GM23338 (cell line): ENCODE measurements at regions not wholly inside any gene's neighbourhood (a gene's known extent, or its start where the extent isn't known, plus 50 kb on each side); places are given as distances from the start of the nearest gene placed in this dataset.

Experiments
- ATAC-seq: fragments of 200-7000 bp; cut with Tn5 transposase; 3 replicates; pipeline ENCODE4 v1.9.1; 2020
- DNase-seq: peaks from one replicate; pipeline ENCODE4 v3.0.0-alpha.2; 2015; ENCODE audit warnings: low spot score
- H2AFZ ChIP-seq: fragments of 200-600 bp; sonication (generic); 2 replicates; pipeline ENCODE4 v1.8.0; 2016; ENCODE audit warnings: antibody characterized with exemption, mild to moderate bottlenecking, moderate library complexity
- H3F3A ChIP-seq: fragments of 200-600 bp; sonication (generic); replicated peaks from 2 replicates; pipeline ENCODE4 v1.8.0; 2017; ENCODE audit warnings: antibody characterized with exemption, mixed run types, low read depth
- H3K27ac ChIP-seq: fragments of 200-600 bp; sonication (generic); 2 replicates; pipeline ENCODE4 v1.6.1; 2016; ENCODE audit warnings: low read depth
- H3K27me3 ChIP-seq: fragments of 200-600 bp; sonication (generic); 2 replicates; pipeline ENCODE4 v1.8.0; 2016; ENCODE audit warnings: mild to moderate bottlenecking, mixed run types, moderate library complexity; ENCODE audit not compliant: insufficient read depth
- H3K36me3 ChIP-seq: fragments of 200-600 bp; sonication (generic); 2 replicates; pipeline ENCODE4 v1.8.0; 2016; ENCODE audit warnings: mild to moderate bottlenecking; ENCODE audit not compliant: insufficient read depth
- H3K4me1 ChIP-seq: fragments of 200-600 bp; sonication (generic); 2 replicates; pipeline ENCODE4 v1.8.0; 2016; ENCODE audit warnings: mild to moderate bottlenecking, moderate library complexity; ENCODE audit not compliant: insufficient read depth
- H3K4me2 ChIP-seq: fragments of 200-600 bp; sonication (generic); 2 replicates; pipeline ENCODE4 v1.7.1; 2017; ENCODE audit warnings: mixed run types
- H3K4me3 ChIP-seq: fragments of 200-600 bp; sonication (generic); 2 replicates; pipeline ENCODE4 v1.6.1; 2016; ENCODE audit warnings: mixed run types
- H3K79me2 ChIP-seq: fragments of 200-600 bp; sonication (generic); replicated peaks from 2 replicates; pipeline ENCODE4 v1.8.0; 2017; ENCODE audit warnings: mild to moderate bottlenecking; ENCODE audit not compliant: insufficient read depth
- H3K9me2 ChIP-seq: fragments of 200-600 bp; sonication (generic); 2 replicates; pipeline ENCODE4 v1.8.0; 2017; ENCODE audit not compliant: insufficient read depth
- H4K20me1 ChIP-seq: fragments of 200-600 bp; sonication (generic); replicated peaks from 2 replicates; pipeline ENCODE4 v1.8.0; 2017; ENCODE audit warnings: mild to moderate bottlenecking; ENCODE audit not compliant: insufficient read depth
- H3K27ac Mint-ChIP-seq: 2 replicates; pipeline ENCODE4 v1.8.0; 2020; ENCODE audit warnings: inconsistent platforms, mild to moderate bottlenecking, moderate library complexity, mixed read lengths
- H3K27me3 Mint-ChIP-seq: 3 replicates; pipeline ENCODE4 v1.8.0; 2022; ENCODE audit warnings: low read depth, mild to moderate bottlenecking, moderate library complexity, mixed read lengths, inconsistent platforms; ENCODE audit not compliant: insufficient read depth, poor library complexity
- H3K36me3 Mint-ChIP-seq: 3 replicates; pipeline ENCODE4 v1.8.0; 2021; ENCODE audit warnings: low read depth, mild to moderate bottlenecking, inconsistent platforms, moderate library complexity, mixed read lengths
- H3K4me1 Mint-ChIP-seq: 3 replicates; pipeline ENCODE4 v1.8.0; 2020; ENCODE audit warnings: mild to moderate bottlenecking, inconsistent platforms, mixed read lengths
- H3K4me3 Mint-ChIP-seq: 3 replicates; pipeline ENCODE4 v1.8.0; 2021; ENCODE audit warnings: moderate library complexity, mild to moderate bottlenecking, inconsistent platforms, mixed read lengths
- H3K9me3 Mint-ChIP-seq: 3 replicates; pipeline ENCODE4 v1.8.0; 2020; ENCODE audit warnings: moderate library complexity, mild to moderate bottlenecking, inconsistent platforms, mixed read lengths
- CREB1 ChIP-seq: fragments of 250-450 bp; sonication (Bioruptor Pico); IDR thresholded peaks from 2 replicates; pipeline ENCODE4 v1.5.0; 2020; ENCODE audit warnings: low read depth, mild to moderate bottlenecking, moderate library complexity
- ETS1 ChIP-seq: IDR thresholded peaks from 2 replicates; pipeline ENCODE4 v1.6.1; 2016; ENCODE audit warnings: antibody characterized with exemption
- EZH2 ChIP-seq: fragments of 200-600 bp; sonication (generic); IDR thresholded peaks from one replicate; pipeline ENCODE4 v1.8.0; 2017; ENCODE audit warnings: antibody characterized with exemption, mild to moderate bottlenecking, low read depth; ENCODE audit not compliant: unreplicated experiment
- EZH2phosphoT487 ChIP-seq: fragments of 200-600 bp; sonication (generic); IDR thresholded peaks from one replicate; pipeline ENCODE4 v1.8.1; 2018; ENCODE audit warnings: antibody characterized with exemption; ENCODE audit not compliant: unreplicated experiment
- JUNB ChIP-seq: IDR thresholded peaks from one replicate; pipeline ENCODE4 v1.6.1; 2016; ENCODE audit warnings: antibody characterized with exemption; ENCODE audit not compliant: unreplicated experiment
- NANOG ChIP-seq: IDR thresholded peaks from 2 replicates; pipeline ENCODE4 v1.6.1; 2016; ENCODE audit warnings: antibody characterized with exemption, borderline replicate concordance
- POLR2AphosphoS5 ChIP-seq: IDR thresholded peaks from 2 replicates; pipeline ENCODE4 v1.6.1; 2016; ENCODE audit warnings: antibody characterized with exemption, low read depth
- STAT1 ChIP-seq: IDR thresholded peaks from one replicate; pipeline ENCODE4 v1.6.1; 2016; ENCODE audit warnings: antibody characterized with exemption; ENCODE audit not compliant: unreplicated experiment
- ZNF114 ChIP-seq: fragments of 250-450 bp; sonication (Bioruptor Pico); IDR thresholded peaks from 2 replicates; pipeline ENCODE4 v1.5.0; 2020; ENCODE audit warnings: mild to moderate bottlenecking, moderate library complexity
- ZNF331 ChIP-seq: fragments of 250-450 bp; sonication (Bioruptor Pico); IDR thresholded peaks from 2 replicates; pipeline ENCODE4 v1.5.0; 2020; ENCODE audit warnings: low read depth, mild to moderate bottlenecking, moderate library complexity
- TF ChIP-seq, protein P1 (sequence below): fragments of 250-450 bp; sonication (Bioruptor Pico); IDR thresholded peaks from 2 replicates; pipeline ENCODE4 v1.5.0; 2020; ENCODE audit warnings: mild to moderate bottlenecking, moderate library complexity
- TF ChIP-seq, protein P2 (sequence below): IDR thresholded peaks from one replicate; pipeline ENCODE4 v1.6.1; 2018; ENCODE audit warnings: antibody characterized with exemption; ENCODE audit not compliant: unreplicated experiment
- TF ChIP-seq, protein P3 (sequence below), 2 experiments: fragments of 200-600 bp in 1 of 2; sonication (generic) in 1 of 2; conservative IDR thresholded peaks; 2 replicates each; pipeline versions ENCODE4 v1.5.1 to v1.6.1; 2016 to 2017; ENCODE audit warnings: antibody characterized with exemption in 2 of 2, low read depth in 2 of 2, mild to moderate bottlenecking in 2 of 2, moderate library complexity in 1 of 2

DNA sequence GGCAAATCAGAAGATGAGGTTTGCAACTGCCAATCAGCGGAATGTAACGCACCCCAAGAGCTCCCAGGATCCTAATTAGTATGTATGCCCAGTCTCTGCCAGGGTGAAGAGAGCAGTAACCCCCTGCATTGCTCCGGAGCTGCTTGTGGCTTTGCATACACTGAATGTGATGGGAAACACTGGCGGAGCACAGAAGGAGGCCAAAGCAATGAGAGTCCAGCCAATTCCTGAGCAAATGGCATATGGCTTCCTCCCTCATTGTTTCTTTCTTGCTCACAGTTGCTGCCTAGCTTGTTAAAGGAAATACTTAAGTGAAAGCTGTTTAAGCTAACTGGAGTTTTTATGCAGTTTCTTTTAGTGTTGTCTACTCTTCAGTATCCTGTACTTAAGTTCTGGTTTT is 343.5 kb upstream of the NT5C1B start:
- Histone ChIP-seq H3K36me3 (no peaks in the 10 kb centered on the region), H3K4me3 (no peak overlapping the region), H3K4me1 (no peaks in the 10 kb centered on the region), H3K9me2 (no peaks in the 10 kb centered on the region; the same call in 1 of the 2 replicates), H4K20me1 (no peaks in the 10 kb centered on the region), H2AFZ (no peak overlapping the region), H3K4me2 (no peak overlapping the region), H3K27ac (no peak overlapping the region), H3F3A (no peaks in the 10 kb centered on the region), H3K79me2 (no peaks in the 10 kb centered on the region), H3K27me3 (no peaks in the 10 kb centered on the region)
- DNase-seq, result no peak
- Mint-ChIP-seq H3K4me3 (no peak overlapping the region), H3K36me3 (no peaks in the 10 kb centered on the region), H3K27me3 (peaks cover 2% of the 10 kb centered on the region), H3K27ac (no peak overlapping the region), H3K9me3 (no peaks in the 10 kb centered on the region; the same call in 2 of the 3 replicates), H3K4me1 (peaks cover 11% of the 10 kb centered on the region; the same call in 2 of the 3 replicates)
- peak; percentile 43; the same call in 2 of the 3 replicates for ATAC-seq
- TF ChIP-seq EZH2phosphoT487 (no peak), NANOG (no peak), JUNB (no peak), STAT1 (no peak), POLR2AphosphoS5 (no peak), EZH2 (no peak), ETS1 (no peak), ZNF331 (no peak), ZNF114 (CRISPR knock-in tag) (no peak), CREB1 (CRISPR knock-in tag) (no peak)
- TF ChIP-seq, protein P1, sequence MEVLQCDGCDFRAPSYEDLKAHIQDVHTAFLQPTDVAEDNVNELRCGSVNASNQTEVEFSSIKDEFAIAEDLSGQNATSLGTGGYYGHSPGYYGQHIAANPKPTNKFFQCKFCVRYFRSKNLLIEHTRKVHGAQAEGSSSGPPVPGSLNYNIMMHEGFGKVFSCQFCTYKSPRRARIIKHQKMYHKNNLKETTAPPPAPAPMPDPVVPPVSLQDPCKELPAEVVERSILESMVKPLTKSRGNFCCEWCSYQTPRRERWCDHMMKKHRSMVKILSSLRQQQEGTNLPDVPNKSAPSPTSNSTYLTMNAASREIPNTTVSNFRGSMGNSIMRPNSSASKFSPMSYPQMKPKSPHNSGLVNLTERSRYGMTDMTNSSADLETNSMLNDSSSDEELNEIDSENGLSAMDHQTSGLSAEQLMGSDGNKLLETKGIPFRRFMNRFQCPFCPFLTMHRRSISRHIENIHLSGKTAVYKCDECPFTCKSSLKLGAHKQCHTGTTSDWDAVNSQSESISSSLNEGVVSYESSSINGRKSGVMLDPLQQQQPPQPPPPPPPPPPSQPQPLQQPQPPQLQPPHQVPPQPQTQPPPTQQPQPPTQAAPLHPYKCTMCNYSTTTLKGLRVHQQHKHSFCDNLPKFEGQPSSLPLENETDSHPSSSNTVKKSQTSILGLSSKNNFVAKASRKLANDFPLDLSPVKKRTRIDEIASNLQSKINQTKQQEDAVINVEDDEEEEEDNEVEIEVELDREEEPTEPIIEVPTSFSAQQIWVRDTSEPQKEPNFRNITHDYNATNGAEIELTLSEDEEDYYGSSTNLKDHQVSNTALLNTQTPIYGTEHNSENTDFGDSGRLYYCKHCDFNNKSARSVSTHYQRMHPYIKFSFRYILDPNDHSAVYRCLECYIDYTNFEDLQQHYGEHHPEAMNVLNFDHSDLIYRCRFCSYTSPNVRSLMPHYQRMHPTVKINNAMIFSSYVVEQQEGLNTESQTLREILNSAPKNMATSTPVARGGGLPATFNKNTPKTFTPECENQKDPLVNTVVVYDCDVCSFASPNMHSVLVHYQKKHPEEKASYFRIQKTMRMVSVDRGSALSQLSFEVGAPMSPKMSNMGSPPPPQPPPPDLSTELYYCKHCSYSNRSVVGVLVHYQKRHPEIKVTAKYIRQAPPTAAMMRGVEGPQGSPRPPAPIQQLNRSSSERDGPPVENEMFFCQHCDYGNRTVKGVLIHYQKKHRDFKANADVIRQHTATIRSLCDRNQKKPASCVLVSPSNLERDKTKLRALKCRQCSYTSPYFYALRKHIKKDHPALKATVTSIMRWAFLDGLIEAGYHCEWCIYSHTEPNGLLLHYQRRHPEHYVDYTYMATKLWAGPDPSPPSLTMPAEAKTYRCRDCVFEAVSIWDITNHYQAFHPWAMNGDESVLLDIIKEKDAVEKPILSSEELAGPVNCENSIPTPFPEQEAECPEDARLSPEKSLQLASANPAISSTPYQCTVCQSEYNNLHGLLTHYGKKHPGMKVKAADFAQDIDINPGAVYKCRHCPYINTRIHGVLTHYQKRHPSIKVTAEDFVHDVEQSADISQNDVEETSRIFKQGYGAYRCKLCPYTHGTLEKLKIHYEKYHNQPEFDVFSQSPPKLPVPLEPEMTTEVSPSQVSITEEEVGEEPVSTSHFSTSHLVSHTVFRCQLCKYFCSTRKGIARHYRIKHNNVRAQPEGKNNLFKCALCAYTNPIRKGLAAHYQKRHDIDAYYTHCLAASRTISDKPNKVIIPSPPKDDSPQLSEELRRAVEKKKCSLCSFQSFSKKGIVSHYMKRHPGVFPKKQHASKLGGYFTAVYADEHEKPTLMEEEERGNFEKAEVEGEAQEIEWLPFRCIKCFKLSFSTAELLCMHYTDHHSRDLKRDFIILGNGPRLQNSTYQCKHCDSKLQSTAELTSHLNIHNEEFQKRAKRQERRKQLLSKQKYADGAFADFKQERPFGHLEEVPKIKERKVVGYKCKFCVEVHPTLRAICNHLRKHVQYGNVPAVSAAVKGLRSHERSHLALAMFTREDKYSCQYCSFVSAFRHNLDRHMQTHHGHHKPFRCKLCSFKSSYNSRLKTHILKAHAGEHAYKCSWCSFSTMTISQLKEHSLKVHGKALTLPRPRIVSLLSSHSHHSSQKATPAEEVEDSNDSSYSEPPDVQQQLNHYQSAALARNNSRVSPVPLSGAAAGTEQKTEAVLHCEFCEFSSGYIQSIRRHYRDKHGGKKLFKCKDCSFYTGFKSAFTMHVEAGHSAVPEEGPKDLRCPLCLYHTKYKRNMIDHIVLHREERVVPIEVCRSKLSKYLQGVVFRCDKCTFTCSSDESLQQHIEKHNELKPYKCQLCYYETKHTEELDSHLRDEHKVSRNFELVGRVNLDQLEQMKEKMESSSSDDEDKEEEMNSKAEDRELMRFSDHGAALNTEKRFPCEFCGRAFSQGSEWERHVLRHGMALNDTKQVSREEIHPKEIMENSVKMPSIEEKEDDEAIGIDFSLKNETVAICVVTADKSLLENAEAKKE (CRISPR knock-in tag), result no peak
- TF ChIP-seq, protein P2, sequence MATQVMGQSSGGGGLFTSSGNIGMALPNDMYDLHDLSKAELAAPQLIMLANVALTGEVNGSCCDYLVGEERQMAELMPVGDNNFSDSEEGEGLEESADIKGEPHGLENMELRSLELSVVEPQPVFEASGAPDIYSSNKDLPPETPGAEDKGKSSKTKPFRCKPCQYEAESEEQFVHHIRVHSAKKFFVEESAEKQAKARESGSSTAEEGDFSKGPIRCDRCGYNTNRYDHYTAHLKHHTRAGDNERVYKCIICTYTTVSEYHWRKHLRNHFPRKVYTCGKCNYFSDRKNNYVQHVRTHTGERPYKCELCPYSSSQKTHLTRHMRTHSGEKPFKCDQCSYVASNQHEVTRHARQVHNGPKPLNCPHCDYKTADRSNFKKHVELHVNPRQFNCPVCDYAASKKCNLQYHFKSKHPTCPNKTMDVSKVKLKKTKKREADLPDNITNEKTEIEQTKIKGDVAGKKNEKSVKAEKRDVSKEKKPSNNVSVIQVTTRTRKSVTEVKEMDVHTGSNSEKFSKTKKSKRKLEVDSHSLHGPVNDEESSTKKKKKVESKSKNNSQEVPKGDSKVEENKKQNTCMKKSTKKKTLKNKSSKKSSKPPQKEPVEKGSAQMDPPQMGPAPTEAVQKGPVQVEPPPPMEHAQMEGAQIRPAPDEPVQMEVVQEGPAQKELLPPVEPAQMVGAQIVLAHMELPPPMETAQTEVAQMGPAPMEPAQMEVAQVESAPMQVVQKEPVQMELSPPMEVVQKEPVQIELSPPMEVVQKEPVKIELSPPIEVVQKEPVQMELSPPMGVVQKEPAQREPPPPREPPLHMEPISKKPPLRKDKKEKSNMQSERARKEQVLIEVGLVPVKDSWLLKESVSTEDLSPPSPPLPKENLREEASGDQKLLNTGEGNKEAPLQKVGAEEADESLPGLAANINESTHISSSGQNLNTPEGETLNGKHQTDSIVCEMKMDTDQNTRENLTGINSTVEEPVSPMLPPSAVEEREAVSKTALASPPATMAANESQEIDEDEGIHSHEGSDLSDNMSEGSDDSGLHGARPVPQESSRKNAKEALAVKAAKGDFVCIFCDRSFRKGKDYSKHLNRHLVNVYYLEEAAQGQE, result no peak
- TF ChIP-seq, protein P3, sequence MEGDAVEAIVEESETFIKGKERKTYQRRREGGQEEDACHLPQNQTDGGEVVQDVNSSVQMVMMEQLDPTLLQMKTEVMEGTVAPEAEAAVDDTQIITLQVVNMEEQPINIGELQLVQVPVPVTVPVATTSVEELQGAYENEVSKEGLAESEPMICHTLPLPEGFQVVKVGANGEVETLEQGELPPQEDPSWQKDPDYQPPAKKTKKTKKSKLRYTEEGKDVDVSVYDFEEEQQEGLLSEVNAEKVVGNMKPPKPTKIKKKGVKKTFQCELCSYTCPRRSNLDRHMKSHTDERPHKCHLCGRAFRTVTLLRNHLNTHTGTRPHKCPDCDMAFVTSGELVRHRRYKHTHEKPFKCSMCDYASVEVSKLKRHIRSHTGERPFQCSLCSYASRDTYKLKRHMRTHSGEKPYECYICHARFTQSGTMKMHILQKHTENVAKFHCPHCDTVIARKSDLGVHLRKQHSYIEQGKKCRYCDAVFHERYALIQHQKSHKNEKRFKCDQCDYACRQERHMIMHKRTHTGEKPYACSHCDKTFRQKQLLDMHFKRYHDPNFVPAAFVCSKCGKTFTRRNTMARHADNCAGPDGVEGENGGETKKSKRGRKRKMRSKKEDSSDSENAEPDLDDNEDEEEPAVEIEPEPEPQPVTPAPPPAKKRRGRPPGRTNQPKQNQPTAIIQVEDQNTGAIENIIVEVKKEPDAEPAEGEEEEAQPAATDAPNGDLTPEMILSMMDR (conservative IDR thresholded peaks at IDR 0.05; ENCODE audit: low read depth in 2 of 2), result no peak
